ENCODE measurements at regions not wholly inside any gene's neighbourhood (a gene's known extent, or its start where the extent isn't known, plus 50 kb on each side); places are given as distances from the start of the nearest gene placed in this dataset.
A peak's percentile ranks its signal among the peaks of the same experiment; 100 is the strongest.

GRCh38 chr4:138945401-138945800 is 70.2 kb upstream of the NOCT start:
- Histone ChIP-seq H3K4me2 (replicated peaks; ENCODE audit: extremely low read depth, low read length, poor library complexity, severe bottlenecking) (no peak overlapping the region), H3K9me3 (replicated peaks in 1 of 2; ENCODE audit: control insufficient read depth in 1 of 2, insufficient read depth in 1 of 2, low read length in 2 of 2) (peaks cover 0 to 3% of the 10 kb centered on the region in 2 donors), H3K27ac (ENCODE audit: low read depth in 1 of 2, low read length in 2 of 2) (no peak overlapping the region), H3K79me2 (ENCODE audit: insufficient read depth, low read length) (no peaks in the 10 kb centered on the region), H3K4me3 (replicated peaks in 1 of 3; ENCODE audit: low read depth in 2 of 3, low read length in 3 of 3) (no peak overlapping the region), H3K27me3 (ENCODE audit: control insufficient read depth in 2 of 2, insufficient read depth in 2 of 2, low read length in 2 of 2) (no peaks in the 10 kb centered on the region), H3K36me3 (replicated peaks in 1 of 2; ENCODE audit: control insufficient read depth in 1 of 2, insufficient read depth in 2 of 2, low read length in 2 of 2) (no peaks in the 10 kb centered on the region), H3K4me1 (ENCODE audit: control insufficient read depth in 1 of 2, insufficient read depth in 2 of 2, low read length in 2 of 2) (no peaks in the 10 kb centered on the region), H2AFZ (ENCODE audit: insufficient read depth, low read depth, low read length, poor library complexity, severe bottlenecking) (no peak overlapping the region), H4K20me1 (ENCODE audit: insufficient read depth, low read length) (no peaks in the 10 kb centered on the region), H3K9ac (ENCODE audit: insufficient read depth, low read length, poor library complexity, severe bottlenecking) (no peak overlapping the region)
- TF ChIP-seq CTCF (IDR thresholded peaks at IDR 0.05), result no peak
- H3K9me3 Mint-ChIP-seq, result peaks cover 0 to 4% (median 3%) of the 10 kb centered on the region in 7 donors
- WGBS (ENCODE audit: insufficient coverage), result no CpG with 5 or more reads among the region's 2 CpGs
- no peak for DNase-seq
- intact Hi-C loops (cut with micrococcal nuclease), result no loop called here
- no peak overlapping the region for H3K27ac Mint-ChIP-seq
- peaks cover 16% of the 10 kb centered on the region for H3K4me1 Mint-ChIP-seq
- no peak overlapping the region for H3K4me3 Mint-ChIP-seq
- no peaks in the 10 kb centered on the region for H3K27me3 Mint-ChIP-seq (ENCODE audit: low read depth in 3 of 3)
- H3K36me3 Mint-ChIP-seq, result no peaks in the 10 kb centered on the region

GRCh38 chr4:138943893-138944292 is 71.7 kb upstream of the NOCT start:
- TF ChIP-seq CTCF (IDR thresholded peaks at IDR 0.05), result no peak
- no peaks in the 10 kb centered on the region for H3K36me3 ChIP-seq (replicated peaks in 1 of 2; ENCODE audit: control insufficient read depth in 1 of 2, insufficient read depth in 2 of 2, low read length in 2 of 2)
- Mint-ChIP-seq H3K9me3 (peaks cover 0 to 4% (median 3%) of the 10 kb centered on the region in 7 donors), H3K4me1 (peaks cover 15% of the 10 kb centered on the region), H3K36me3 (no peaks in the 10 kb centered on the region), H3K4me3 (no peak overlapping the region), H3K27me3 (ENCODE audit: low read depth in 3 of 3) (peaks cover 0 to 2% (median 0%) of the 10 kb centered on the region in 3 donors), H3K27ac (peak overlapping the region in 2 of 7 donors; percentile 40 to 51)
- intact Hi-C loops (cut with micrococcal nuclease), result no loop called here
- DNase-seq, result no peak
- H3K4me2 ChIP-seq (replicated peaks; ENCODE audit: extremely low read depth, low read length, poor library complexity, severe bottlenecking), result no peak overlapping the region
- H3K9ac ChIP-seq (ENCODE audit: insufficient read depth, low read length, poor library complexity, severe bottlenecking), result no peak overlapping the region
- peaks cover 0 to 3% of the 10 kb centered on the region in 2 donors for H3K9me3 ChIP-seq (replicated peaks in 1 of 2; ENCODE audit: control insufficient read depth in 1 of 2, insufficient read depth in 1 of 2, low read length in 2 of 2)
- WGBS (ENCODE audit: insufficient coverage), result 100% methylated on average over 3 of the region's 5 CpGs
- H3K4me1 ChIP-seq (ENCODE audit: control insufficient read depth in 1 of 2, insufficient read depth in 2 of 2, low read length in 2 of 2), result no peaks in the 10 kb centered on the region
- H3K27me3 ChIP-seq (ENCODE audit: control insufficient read depth in 2 of 2, insufficient read depth in 2 of 2, low read length in 2 of 2), result no peaks in the 10 kb centered on the region
- H3K79me2 ChIP-seq (ENCODE audit: insufficient read depth, low read length), result no peaks in the 10 kb centered on the region
- H2AFZ ChIP-seq (ENCODE audit: insufficient read depth, low read depth, low read length, poor library complexity, severe bottlenecking), result no peak overlapping the region
- no peaks in the 10 kb centered on the region for H4K20me1 ChIP-seq (ENCODE audit: insufficient read depth, low read length)
- H3K27ac ChIP-seq (ENCODE audit: low read depth in 1 of 2, low read length in 2 of 2), result no peak overlapping the region
- no peak overlapping the region for H3K4me3 ChIP-seq (replicated peaks in 1 of 3; ENCODE audit: low read depth in 2 of 3, low read length in 3 of 3)

All from CD14-positive monocyte (primary cell).